CD8-positive, alpha-beta memory T cell (primary cell): ENCODE measurements at regions not wholly inside any gene's neighbourhood (a gene's known extent, or its start where the extent isn't known, plus 50 kb on each side); places are given as distances from the start of the nearest gene placed in this dataset.
"Not testable (repeated sequence)": the region's sequence is repeated elsewhere in the genome, so short reads cannot be mapped to it uniquely, and the experiment has no call there.

Experiments
- CTCF ChIA-PET: fragments of 350-600 bp; sonication (Branson Sonifier 250); formaldehyde crosslinking; loops from one replicate; lab custom pipeline; 2021; ENCODE audit warnings: antibody characterized with exemption; lab: Charles Lee
- POLR2A ChIA-PET: fragments of 350-600 bp; sonication (Branson Sonifier 250); formaldehyde crosslinking; loops from one replicate; lab custom pipeline; 2021; ENCODE audit warnings: antibody characterized with exemption; lab: Charles Lee
- DNase-seq, 5 donors: peaks; one replicate each; pipeline versions ENCODE4 v3.0.0 to v3.0.0-alpha.2; 2020 to 2022; ENCODE audit warnings: mixed read lengths in 1 of 5
- H3K27ac ChIP-seq: one replicate; pipeline ENCODE4 v1.7.0; 2013; ENCODE audit warnings: low read depth, mild to moderate bottlenecking, low read length, moderate library complexity
- H3K27me3 ChIP-seq: 2 replicates; pipeline ENCODE4 v1.7.0; 2013; ENCODE audit warnings: low read length, mild to moderate bottlenecking; ENCODE audit not compliant: insufficient read depth, poor library complexity, severe bottlenecking
- H3K36me3 ChIP-seq: 2 replicates; pipeline ENCODE4 v1.7.0; 2013; ENCODE audit warnings: mild to moderate bottlenecking, low read length, moderate library complexity; ENCODE audit not compliant: insufficient read depth
- H3K4me1 ChIP-seq: 2 replicates; pipeline ENCODE4 v1.7.0; 2013; ENCODE audit warnings: mild to moderate bottlenecking, low read length, moderate library complexity; ENCODE audit not compliant: insufficient read depth
- H3K4me3 ChIP-seq: 2 replicates; pipeline ENCODE4 v1.7.0; 2013; ENCODE audit warnings: mild to moderate bottlenecking, low read length
- H3K9me3 ChIP-seq: 2 replicates; pipeline ENCODE4 v1.7.0; 2013; ENCODE audit warnings: mild to moderate bottlenecking, low read length
- H3K27ac Mint-ChIP-seq, 8 donors: one replicate each; pipeline ENCODE4 v1.8.0; 2020 to 2021; ENCODE audit warnings: mixed read lengths in 8 of 8, mild to moderate bottlenecking in 6 of 8, inconsistent platforms in 3 of 8, moderate library complexity in 3 of 8
- H3K27me3 Mint-ChIP-seq, 2 donors: one replicate each; pipeline ENCODE4 v1.8.0; 2020 to 2021; ENCODE audit warnings: mixed read lengths in 2 of 2, mild to moderate bottlenecking in 1 of 2, moderate library complexity in 1 of 2
- H3K36me3 Mint-ChIP-seq, 3 donors: one replicate each; pipeline ENCODE4 v1.8.0; 2020 to 2021; ENCODE audit warnings: mixed read lengths in 3 of 3, inconsistent platforms in 1 of 3, mild to moderate bottlenecking in 1 of 3
- H3K4me1 Mint-ChIP-seq, 3 donors: one replicate each; pipeline ENCODE4 v1.8.0; 2020 to 2021; ENCODE audit warnings: mixed read lengths in 3 of 3, inconsistent platforms in 1 of 3, mild to moderate bottlenecking in 1 of 3
- H3K4me3 Mint-ChIP-seq, 7 donors: one replicate each; pipeline ENCODE4 v1.8.0; 2020 to 2021; ENCODE audit warnings: mixed read lengths in 7 of 7, mild to moderate bottlenecking in 6 of 7, moderate library complexity in 4 of 7, inconsistent platforms in 2 of 7
- H3K9me3 Mint-ChIP-seq, 5 donors: one replicate each; pipeline ENCODE4 v1.8.0; 2020 to 2022; ENCODE audit warnings: mixed read lengths in 5 of 5, mild to moderate bottlenecking in 3 of 5, moderate library complexity in 2 of 5, inconsistent platforms in 1 of 5

- H3K36me3 ChIP-seq, result no peaks in the 10 kb centered on the region
- ChIA-PET CTCF (no interaction called here), POLR2A (no interaction called here)
- Mint-ChIP-seq H3K4me3 (no peak overlapping the region), H3K27ac (no peak overlapping the region), H3K9me3 (peaks cover 2 to 8% (median 3%) of the 10 kb centered on the region in 5 donors), H3K27me3 (peaks cover 5 to 21% of the 10 kb centered on the region in 2 donors), H3K36me3 (no peaks in the 10 kb centered on the region), H3K4me1 (peaks cover 0 to 29% (median 7%) of the 10 kb centered on the region in 3 donors)
- H3K4me1 ChIP-seq, result no peaks in the 10 kb centered on the region
- H3K27me3 ChIP-seq, result no peaks in the 10 kb centered on the region
- H3K9me3 ChIP-seq, result no peaks in the 10 kb centered on the region
- no peak for DNase-seq
- no peak overlapping the region for H3K27ac ChIP-seq
- no peak overlapping the region for H3K4me3 ChIP-seq
Observed at GRCh38 chr15:38127306-38127771, 125.3 kb upstream of the SPRED1 start.

- Histone ChIP-seq H3K4me3 (no peak overlapping the region), H3K4me1 (no peaks in the 10 kb centered on the region), H3K27me3 (no peaks in the 10 kb centered on the region), H3K27ac (no peak overlapping the region), H3K36me3 (no peaks in the 10 kb centered on the region), H3K9me3 (no peaks in the 10 kb centered on the region)
- Mint-ChIP-seq H3K9me3 (peaks cover 0 to 3% (median 0%) of the 10 kb centered on the region in 5 donors), H3K4me3 (no peak overlapping the region), H3K27ac (no peak overlapping the region), H3K27me3 (peaks cover 5 to 20% of the 10 kb centered on the region in 2 donors), H3K36me3 (no peaks in the 10 kb centered on the region), H3K4me1 (peaks cover 0 to 29% (median 7%) of the 10 kb centered on the region in 3 donors)
- DNase-seq, result no peak
- POLR2A ChIA-PET, result no interaction called here
- CTCF ChIA-PET, result no interaction called here
Observed at GRCh38 chr15:38128341-38128781, 124.3 kb upstream of the SPRED1 start.

GRCh38 chr15:38128921-38129320 lies 123.7 kb upstream of the SPRED1 start:
- Mint-ChIP-seq H3K4me3 (no peak overlapping the region), H3K4me1 (peaks cover 0 to 29% (median 7%) of the 10 kb centered on the region in 3 donors), H3K27me3 (peaks cover 2 to 20% of the 10 kb centered on the region in 2 donors), H3K27ac (no peak overlapping the region), H3K9me3 (peaks cover 0 to 3% (median 0%) of the 10 kb centered on the region in 5 donors), H3K36me3 (no peaks in the 10 kb centered on the region)
- CTCF ChIA-PET, result no interaction called here
- Histone ChIP-seq H3K4me1 (no peaks in the 10 kb centered on the region), H3K27me3 (no peaks in the 10 kb centered on the region), H3K9me3 (no peaks in the 10 kb centered on the region), H3K36me3 (no peaks in the 10 kb centered on the region), H3K4me3 (no peak overlapping the region), H3K27ac (no peak overlapping the region)
- no peak for DNase-seq
- POLR2A ChIA-PET, result no interaction called here

GRCh38 chr15:38129531-38130204 lies 123.0 kb upstream of the SPRED1 start:
- peak overlapping the region in 1 of 8 donors; percentile 34 for H3K27ac Mint-ChIP-seq
- no peak overlapping the region for H3K4me3 ChIP-seq
- no peaks in the 10 kb centered on the region for H3K36me3 Mint-ChIP-seq
- H3K4me1 ChIP-seq, result no peaks in the 10 kb centered on the region
- peaks cover 0 to 3% (median 0%) of the 10 kb centered on the region in 5 donors for H3K9me3 Mint-ChIP-seq
- H3K4me1 Mint-ChIP-seq, result peaks cover 0 to 29% (median 7%) of the 10 kb centered on the region in 3 donors
- DNase-seq, result no peak
- peaks cover 2 to 20% of the 10 kb centered on the region in 2 donors for H3K27me3 Mint-ChIP-seq
- H3K9me3 ChIP-seq, result no peaks in the 10 kb centered on the region
- CTCF ChIA-PET, result interaction anchor here (0.7 kb wide), 1 partner anchor 30 kb away, joined by 3 read pairs; no protein-coding TSS in a partner anchor
- no peak overlapping the region for H3K4me3 Mint-ChIP-seq
- H3K27ac ChIP-seq, result no peak overlapping the region
- POLR2A ChIA-PET, result no interaction called here
- no peaks in the 10 kb centered on the region for H3K36me3 ChIP-seq
- H3K27me3 ChIP-seq, result no peaks in the 10 kb centered on the region

- Histone ChIP-seq H3K4me1 (no peaks in the 10 kb centered on the region), H3K9me3 (no peaks in the 10 kb centered on the region), H3K4me3 (no peak overlapping the region), H3K27me3 (no peaks in the 10 kb centered on the region), H3K36me3 (no peaks in the 10 kb centered on the region), H3K27ac (no peak overlapping the region)
- H3K9me3 Mint-ChIP-seq, result peaks cover 0 to under 1% (median 0%) of the 10 kb centered on the region in 5 donors
- CTCF ChIA-PET, result interaction anchor here (0.7 kb wide), 1 partner anchor 29 kb away, joined by 3 read pairs; no protein-coding TSS in a partner anchor
- POLR2A ChIA-PET, result no interaction called here
- no peak overlapping the region for H3K27ac Mint-ChIP-seq
- peaks cover 0 to 29% (median 7%) of the 10 kb centered on the region in 3 donors for H3K4me1 Mint-ChIP-seq
- H3K36me3 Mint-ChIP-seq, result no peaks in the 10 kb centered on the region
- DNase-seq, result no peak
- H3K4me3 Mint-ChIP-seq, result no peak overlapping the region
- H3K27me3 Mint-ChIP-seq, result peaks cover 2 to 20% of the 10 kb centered on the region in 2 donors
Observed at GRCh38 chr15:38130205-38130567, 122.5 kb upstream of the SPRED1 start.

GRCh38 chr15:38130740-38131498 lies 121.7 kb upstream of the SPRED1 start:
- Mint-ChIP-seq H3K4me1 (peaks cover 0 to 29% (median 7%) of the 10 kb centered on the region in 3 donors), H3K27me3 (peaks cover 2 to 20% of the 10 kb centered on the region in 2 donors), H3K9me3 (no peaks in the 10 kb centered on the region), H3K4me3 (no peak overlapping the region), H3K27ac (no peak overlapping the region), H3K36me3 (no peaks in the 10 kb centered on the region)
- CTCF ChIA-PET, result interaction anchor here (0.7 kb wide), 1 partner anchor 28 kb away, joined by 3 read pairs; no protein-coding TSS in a partner anchor
- no peaks in the 10 kb centered on the region for H3K9me3 ChIP-seq
- H3K36me3 ChIP-seq, result no peaks in the 10 kb centered on the region
- no peak overlapping the region for H3K4me3 ChIP-seq
- DNase-seq, result no peak
- POLR2A ChIA-PET, result no interaction called here
- no peaks in the 10 kb centered on the region for H3K27me3 ChIP-seq
- no peak overlapping the region for H3K27ac ChIP-seq
- no peaks in the 10 kb centered on the region for H3K4me1 ChIP-seq

GRCh38 chr15:38134252-38134651 lies 118.4 kb upstream of the SPRED1 start:
- Mint-ChIP-seq H3K27me3 (peaks cover 2 to 20% of the 10 kb centered on the region in 2 donors), H3K4me1 (peaks cover 0 to 17% (median 0%) of the 10 kb centered on the region in 3 donors), H3K9me3 (no peaks in the 10 kb centered on the region), H3K4me3 (no peak overlapping the region), H3K27ac (no peak overlapping the region), H3K36me3 (no peaks in the 10 kb centered on the region)
- Histone ChIP-seq H3K36me3 (no peaks in the 10 kb centered on the region), H3K4me3 (no peak overlapping the region), H3K27ac (no peak overlapping the region), H3K9me3 (no peaks in the 10 kb centered on the region), H3K4me1 (no peaks in the 10 kb centered on the region), H3K27me3 (no peaks in the 10 kb centered on the region)
- ChIA-PET CTCF (no interaction called here), POLR2A (no interaction called here)
- DNase-seq, result no peak

- H3K4me3 Mint-ChIP-seq, H3K36me3 Mint-ChIP-seq, H3K27me3 ChIP-seq, H3K36me3 ChIP-seq, CTCF ChIA-PET, H3K4me3 ChIP-seq, POLR2A ChIA-PET, H3K27ac Mint-ChIP-seq, H3K27ac ChIP-seq, H3K4me1 ChIP-seq, DNase-seq, H3K4me1 Mint-ChIP-seq, H3K9me3 ChIP-seq: not testable (repeated sequence)
- H3K27me3 Mint-ChIP-seq, result peaks cover 0 to 11% of the 10 kb centered on the region in 2 donors
- peaks cover 0 to 11% (median 5%) of the 10 kb centered on the region in 5 donors for H3K9me3 Mint-ChIP-seq
Observed at GRCh38 chr15:38142195-38142594, 110.4 kb upstream of the SPRED1 start.
